ENCODE measurements at regions not wholly inside any gene's neighbourhood (a gene's known extent, or its start where the extent isn't known, plus 50 kb on each side); places are given as distances from the start of the nearest gene placed in this dataset.

GRCh38 chr18:8949206-8949605, 153.3 kb upstream of the NDUFV2 start:
- CTCF ChIA-PET, result no interaction called here
- H3K27me3 ChIP-seq (ENCODE audit: control insufficient read depth, insufficient read depth, low read length), result no peaks in the 10 kb centered on the region
- peaks cover 6% of the 10 kb centered on the region; the same call in 1 of the 2 replicates for H3K4me1 ChIP-seq (ENCODE audit: control insufficient read depth, insufficient read depth, low read length)
- peaks cover 3% of the 10 kb centered on the region; the same call in 1 of the 2 replicates for H3K9me3 ChIP-seq (ENCODE audit: control insufficient read depth, insufficient read depth, low read depth, low read length)
- intact Hi-C loops (cut with micrococcal nuclease; ENCODE audit: unreplicated experiment) (no loop called here), in situ Hi-C loops (cut with HindIII; ENCODE audit: low pct_unique_long_range_greater_than_20kb, low sequenced_read_pairs) (no loop called here)
- TF ChIP-seq SIN3A (IDR thresholded peaks at IDR 0.05; ENCODE audit: borderline replicate concordance, insufficient read depth, low read depth, low read length) (no peak), TCF7L2 (IDR thresholded peaks at IDR 0.05; ENCODE audit: low read depth, low read length) (no peak), REST (IDR thresholded peaks at IDR 0.05; ENCODE audit: insufficient read depth in 1 of 2, low read depth in 2 of 2, low read length in 1 of 2) (no peak), CTCF (IDR thresholded peaks at IDR 0.05) (no peak), POLR2AphosphoS5 (IDR thresholded peaks at IDR 0.05; ENCODE audit: low read depth, low read length) (no peak)
- no peak overlapping the region; a peak in 1 of 4 replicates for H3K4me3 ChIP-seq (ENCODE audit: low read depth in 2 of 2, low read length in 2 of 2)
- no peak overlapping the region for H3K27ac ChIP-seq (ENCODE audit: low read length)
- H3K36me3 ChIP-seq (ENCODE audit: control insufficient read depth, insufficient read depth, low read length), result no peaks in the 10 kb centered on the region
- POLR2A ChIA-PET, result no interaction called here
- ATAC-seq (no peak), DNase-seq (ENCODE audit: low read depth, low spot score) (no peak)
- no TSS peak for BruUV-seq (replicated peaks)

- POLR2A ChIA-PET, result no interaction called here
- intact Hi-C loops (cut with micrococcal nuclease; ENCODE audit: unreplicated experiment), result no loop called here
- ATAC-seq, result no peak
These were observed 151.0 kb upstream of the NDUFV2 start for GRCh38 chr18:8951491-8951890.

More at GRCh38 chr18:8951491-8951890, 151.0 kb upstream of the NDUFV2 start:
- no peaks in the 10 kb centered on the region for H3K27me3 ChIP-seq (ENCODE audit: control insufficient read depth, insufficient read depth, low read length)
- DNase-seq (ENCODE audit: low read depth, low spot score), result no peak
- CTCF ChIA-PET, result no interaction called here
- BruUV-seq (replicated peaks), result no TSS peak
- H3K27ac ChIP-seq (ENCODE audit: low read length), result no peak overlapping the region
- TF ChIP-seq TCF7L2 (IDR thresholded peaks at IDR 0.05; ENCODE audit: low read depth, low read length) (no peak), REST (IDR thresholded peaks at IDR 0.05; ENCODE audit: insufficient read depth in 1 of 2, low read depth in 2 of 2, low read length in 1 of 2) (no peak), CTCF (IDR thresholded peaks at IDR 0.05) (no peak), POLR2AphosphoS5 (IDR thresholded peaks at IDR 0.05; ENCODE audit: low read depth, low read length) (no peak), SIN3A (IDR thresholded peaks at IDR 0.05; ENCODE audit: borderline replicate concordance, insufficient read depth, low read depth, low read length) (no peak)
- no peak overlapping the region for H3K4me3 ChIP-seq (ENCODE audit: low read depth in 2 of 2, low read length in 2 of 2)
- H3K4me1 ChIP-seq (ENCODE audit: control insufficient read depth, insufficient read depth, low read length), result peaks cover 6% of the 10 kb centered on the region; the same call in 1 of the 2 replicates
- H3K9me3 ChIP-seq (ENCODE audit: control insufficient read depth, insufficient read depth, low read depth, low read length), result no peaks in the 10 kb centered on the region
- in situ Hi-C loops (cut with HindIII; ENCODE audit: low pct_unique_long_range_greater_than_20kb, low sequenced_read_pairs), result no loop called here
- no peaks in the 10 kb centered on the region for H3K36me3 ChIP-seq (ENCODE audit: control insufficient read depth, insufficient read depth, low read length)

Data from Panc1 (cell line).